ENCODE measurements at regions not wholly inside any gene's neighbourhood (a gene's known extent, or its start where the extent isn't known, plus 50 kb on each side); places are given as distances from the start of the nearest gene placed in this dataset.
"Not testable (repeated sequence)": the region's sequence is repeated elsewhere in the genome, so short reads cannot be mapped to it uniquely, and the experiment has no call there.

DNA sequence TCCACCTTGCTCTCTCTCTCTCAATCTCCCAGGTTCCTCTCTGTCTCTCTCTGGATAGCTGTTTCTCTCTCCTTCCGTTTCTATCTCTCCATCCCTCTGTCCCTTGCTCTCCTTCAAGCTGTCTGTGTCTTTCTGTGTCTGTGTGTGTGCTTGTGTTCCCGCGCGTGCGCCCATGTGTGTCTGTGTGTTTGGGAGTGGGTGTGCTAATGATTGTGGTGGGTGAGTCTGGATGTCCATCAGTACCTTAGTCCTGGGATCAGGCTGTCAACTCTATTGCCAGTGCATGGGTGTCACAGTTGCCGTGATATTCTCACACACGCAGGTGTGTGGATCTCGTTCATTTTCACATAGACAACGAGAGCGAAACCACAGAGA lies 1380.6 kb upstream of the DEFB115 start:
- Histone ChIP-seq H3K36me3 (no peaks in the 10 kb centered on the region), H3K9me3 (peaks cover 0 to 54% (median 31%) of the 10 kb centered on the region in 3 donors), H3K4me1 (no peaks in the 10 kb centered on the region), H3K4me3 (no peak overlapping the region), H3K27ac (no peak overlapping the region), H3K27me3 (peaks cover 0 to 8% (median 0%) of the 10 kb centered on the region in 4 donors)
- intact Hi-C loops (cut with DNase I) = loop anchor here (10.0 kb wide), 1 partner anchor 762 kb away; no protein-coding TSS in a partner anchor
- DNase-seq = no peak
- 71 to 89% methylated on average over 10 of the region's 10 CpGs for WGBS, 2 donors
- no peak for TF ChIP-seq POLR2A (IDR thresholded peaks at IDR 0.05)
- TF ChIP-seq, protein P1, sequence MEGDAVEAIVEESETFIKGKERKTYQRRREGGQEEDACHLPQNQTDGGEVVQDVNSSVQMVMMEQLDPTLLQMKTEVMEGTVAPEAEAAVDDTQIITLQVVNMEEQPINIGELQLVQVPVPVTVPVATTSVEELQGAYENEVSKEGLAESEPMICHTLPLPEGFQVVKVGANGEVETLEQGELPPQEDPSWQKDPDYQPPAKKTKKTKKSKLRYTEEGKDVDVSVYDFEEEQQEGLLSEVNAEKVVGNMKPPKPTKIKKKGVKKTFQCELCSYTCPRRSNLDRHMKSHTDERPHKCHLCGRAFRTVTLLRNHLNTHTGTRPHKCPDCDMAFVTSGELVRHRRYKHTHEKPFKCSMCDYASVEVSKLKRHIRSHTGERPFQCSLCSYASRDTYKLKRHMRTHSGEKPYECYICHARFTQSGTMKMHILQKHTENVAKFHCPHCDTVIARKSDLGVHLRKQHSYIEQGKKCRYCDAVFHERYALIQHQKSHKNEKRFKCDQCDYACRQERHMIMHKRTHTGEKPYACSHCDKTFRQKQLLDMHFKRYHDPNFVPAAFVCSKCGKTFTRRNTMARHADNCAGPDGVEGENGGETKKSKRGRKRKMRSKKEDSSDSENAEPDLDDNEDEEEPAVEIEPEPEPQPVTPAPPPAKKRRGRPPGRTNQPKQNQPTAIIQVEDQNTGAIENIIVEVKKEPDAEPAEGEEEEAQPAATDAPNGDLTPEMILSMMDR (IDR thresholded peaks at IDR 0.05) = no peak

DNA sequence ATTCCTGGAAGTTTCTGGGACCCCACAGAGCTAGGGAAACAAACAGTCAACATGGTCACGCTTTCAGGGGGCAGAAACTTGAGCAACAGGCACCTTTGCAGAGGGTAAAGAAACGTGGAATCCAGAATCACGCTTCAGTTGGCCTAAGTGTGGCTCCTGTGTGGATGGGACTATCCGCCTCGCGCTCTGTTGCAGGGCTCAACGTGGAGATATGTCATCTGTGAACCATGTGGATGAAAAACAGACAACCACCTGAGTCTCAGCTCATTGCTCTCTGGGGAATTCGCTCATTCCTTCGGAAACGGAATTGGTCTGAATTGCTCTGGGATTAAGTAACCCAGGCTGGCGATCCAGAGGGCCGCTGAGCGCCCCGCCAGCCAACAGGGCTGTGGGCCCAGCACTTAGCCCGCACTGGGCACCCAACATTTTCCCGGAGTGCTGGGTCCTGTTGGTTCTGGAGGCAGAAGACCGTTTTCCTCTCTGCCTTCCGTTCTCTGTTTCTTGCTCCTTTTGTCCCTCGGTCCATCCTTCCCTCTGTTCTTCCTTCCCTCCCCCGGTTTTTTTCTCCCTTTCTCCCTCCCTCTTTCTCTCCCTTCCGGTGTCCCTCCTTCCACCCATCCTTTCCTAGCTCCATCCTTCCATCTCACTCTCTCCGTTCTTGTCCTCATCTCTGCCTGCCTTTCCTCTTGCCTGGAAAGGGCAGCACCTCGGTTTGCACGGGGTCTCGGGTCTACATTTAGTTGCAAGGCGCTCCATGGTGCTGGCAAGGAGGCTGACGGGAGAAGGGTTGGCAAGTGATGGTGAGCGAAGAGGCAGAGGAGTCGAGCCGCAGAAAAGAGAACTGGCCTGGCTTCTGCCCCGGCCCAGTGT lies 1379.8 kb upstream of the DEFB115 start:
- WGBS, 2 donors = 57 to 69% methylated on average over 29 to 30 of the region's 31 CpGs
- H3K4me1 ChIP-seq, H3K27ac ChIP-seq, DNase-seq, H3K27me3 ChIP-seq, H3K36me3 ChIP-seq: not testable (repeated sequence)
- peaks cover 0 to 54% (median 31%) of the 10 kb centered on the region in 3 donors for H3K9me3 ChIP-seq
- intact Hi-C loops (cut with DNase I) = loop anchor here (10.0 kb wide), 1 partner anchor 763 kb away; no protein-coding TSS in a partner anchor
- peak overlapping the region in 1 of 4 donors; percentile 32 for H3K4me3 ChIP-seq

DNA sequence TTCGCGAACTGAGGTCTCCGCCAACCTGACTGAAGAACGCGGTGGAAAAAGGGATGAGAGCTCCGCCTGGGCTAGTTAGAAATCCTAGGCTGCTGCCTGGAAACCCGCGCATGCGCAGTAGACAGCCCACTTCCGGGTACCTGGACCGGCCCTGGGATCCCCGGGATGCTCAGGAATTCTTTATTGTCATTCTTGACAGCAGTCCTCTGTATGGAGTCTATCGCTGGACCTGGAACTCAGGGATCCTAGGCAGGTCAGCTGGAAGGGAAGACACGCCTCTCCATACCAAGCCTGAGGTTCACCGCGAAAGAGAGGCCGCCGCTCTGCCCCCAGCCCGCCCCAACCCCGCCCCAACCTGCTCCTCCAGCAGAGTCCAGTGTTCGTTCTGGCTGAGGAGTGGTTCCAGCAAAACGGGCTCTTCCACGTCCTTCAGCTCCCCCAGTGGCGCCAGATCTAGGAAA lies 1379.2 kb upstream of the DEFB115 start:
- intact Hi-C loops (cut with DNase I) = loop anchor here (10.0 kb wide), 1 partner anchor 764 kb away; no protein-coding TSS in a partner anchor
- WGBS, 2 donors = 54 to 64% methylated on average over 20 to 22 of the region's 24 CpGs

DNA sequence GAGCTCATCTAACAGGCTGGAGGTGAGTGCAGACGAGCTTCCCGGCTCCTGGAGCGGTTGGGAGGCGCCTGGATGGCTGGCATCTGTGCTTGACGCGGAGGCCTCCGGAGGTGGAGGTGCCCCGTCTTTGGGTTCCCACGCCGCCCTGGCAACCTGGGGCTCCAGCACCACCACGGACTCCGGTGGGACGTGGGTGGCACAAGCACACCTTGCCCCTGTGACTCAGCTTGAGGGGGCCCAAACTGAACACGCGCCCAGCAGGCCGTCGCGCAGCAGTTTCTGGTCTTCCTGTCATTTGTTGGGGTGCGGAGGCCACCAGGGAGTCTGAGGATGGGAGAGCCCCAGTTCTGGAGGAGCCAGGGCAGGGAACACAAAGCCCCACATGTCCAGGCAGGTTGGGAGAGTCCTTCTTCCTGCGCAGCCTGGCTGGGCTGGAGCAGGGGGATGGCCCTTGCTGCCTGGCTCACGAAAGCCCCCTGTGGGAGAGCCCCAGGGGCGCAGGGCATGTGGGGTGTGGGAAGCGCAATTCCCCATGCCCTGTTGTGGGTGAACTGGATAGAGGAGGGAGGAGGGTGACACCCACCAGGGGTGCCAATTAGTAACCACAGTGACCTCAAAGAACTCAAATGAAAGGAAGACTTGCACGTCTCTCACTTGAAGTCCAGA lies 1378.6 kb upstream of the DEFB115 start:
- no peak for DNase-seq
- Histone ChIP-seq H3K4me1 (no peaks in the 10 kb centered on the region), H3K36me3 (no peaks in the 10 kb centered on the region), H3K27ac (no peak overlapping the region), H3K27me3 (peaks cover 0 to 3% (median 0%) of the 10 kb centered on the region in 4 donors), H3K4me3 (peak overlapping the region in 1 of 4 donors; percentile 32), H3K9me3 (peaks cover 0 to 50% (median 27%) of the 10 kb centered on the region in 3 donors)
- 63 to 78% methylated on average over 8 to 14 of the region's 24 CpGs for WGBS, 2 donors
- intact Hi-C loops (cut with DNase I) = loop anchor here (10.0 kb wide), 1 partner anchor 764 kb away; no protein-coding TSS in a partner anchor
- TF ChIP-seq POLR2A (IDR thresholded peaks at IDR 0.05) = no peak
- TF ChIP-seq, protein P1 (IDR thresholded peaks at IDR 0.05) = no peak

More for the DNA sequence above, 1379.2 kb upstream of the DEFB115 start:
- Histone ChIP-seq H3K36me3 (no peaks in the 10 kb centered on the region), H3K4me1 (no peaks in the 10 kb centered on the region), H3K4me3 (peak overlapping the region in 1 of 4 donors; percentile 32), H3K27ac (no peak overlapping the region), H3K27me3 (peaks cover 0 to 8% (median 0%) of the 10 kb centered on the region in 4 donors), H3K9me3 (peaks cover 0 to 54% (median 31%) of the 10 kb centered on the region in 3 donors)
- DNase-seq = no peak
- TF ChIP-seq, protein P1 (IDR thresholded peaks at IDR 0.05) = no peak
- no peak for TF ChIP-seq POLR2A (IDR thresholded peaks at IDR 0.05)

GRCh38 chr20:29881107-29881506 lies 1376.4 kb upstream of the DEFB115 start:
- H3K4me3 ChIP-seq; intact Hi-C loops (cut with DNase I); DNase-seq; H3K36me3 ChIP-seq; H3K4me1 ChIP-seq; H3K27me3 ChIP-seq; H3K27ac ChIP-seq: not testable (repeated sequence)
- WGBS, 2 donors = 67 to 89% methylated on average over 1 of the region's 1 CpG
- peaks cover 0 to 32% (median 15%) of the 10 kb centered on the region in 3 donors for H3K9me3 ChIP-seq

GRCh38 chr20:29883514-29884219 lies 1373.8 kb upstream of the DEFB115 start:
- H3K4me3 ChIP-seq; intact Hi-C loops (cut with DNase I); H3K4me1 ChIP-seq; H3K27me3 ChIP-seq; H3K36me3 ChIP-seq; H3K27ac ChIP-seq; DNase-seq: not testable (repeated sequence)
- WGBS, 2 donors = 66 to 75% methylated on average over 13 of the region's 13 CpGs
- peaks cover 0 to 14% (median 3%) of the 10 kb centered on the region in 3 donors for H3K9me3 ChIP-seq

DNA sequence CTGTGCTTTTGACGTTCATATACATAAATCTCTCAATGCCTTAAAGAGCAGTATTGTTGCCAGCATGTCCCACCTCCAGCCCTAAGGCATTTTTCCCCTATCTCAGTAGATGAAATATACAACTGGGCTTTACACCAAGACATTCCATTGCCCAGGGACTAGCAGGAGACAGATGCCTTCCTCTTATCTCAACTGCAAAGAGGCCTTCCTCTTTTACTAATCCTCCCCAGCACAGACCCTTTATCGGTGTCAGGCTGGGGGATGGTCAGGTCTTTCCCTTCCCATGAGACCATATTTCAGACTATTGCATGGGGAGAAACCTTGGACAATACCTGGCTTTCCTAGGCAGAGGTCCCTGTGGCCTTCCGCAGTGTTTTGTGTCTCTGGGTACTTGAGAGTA lies 1373.1 kb upstream of the DEFB115 start:
- intact Hi-C loops (cut with DNase I); H3K4me3 ChIP-seq; H3K27ac ChIP-seq; H3K9me3 ChIP-seq; H3K27me3 ChIP-seq; H3K4me1 ChIP-seq; H3K36me3 ChIP-seq; DNase-seq: not testable (repeated sequence)
- 73 to 85% methylated on average over 3 of the region's 3 CpGs for WGBS, 2 donors

DNA sequence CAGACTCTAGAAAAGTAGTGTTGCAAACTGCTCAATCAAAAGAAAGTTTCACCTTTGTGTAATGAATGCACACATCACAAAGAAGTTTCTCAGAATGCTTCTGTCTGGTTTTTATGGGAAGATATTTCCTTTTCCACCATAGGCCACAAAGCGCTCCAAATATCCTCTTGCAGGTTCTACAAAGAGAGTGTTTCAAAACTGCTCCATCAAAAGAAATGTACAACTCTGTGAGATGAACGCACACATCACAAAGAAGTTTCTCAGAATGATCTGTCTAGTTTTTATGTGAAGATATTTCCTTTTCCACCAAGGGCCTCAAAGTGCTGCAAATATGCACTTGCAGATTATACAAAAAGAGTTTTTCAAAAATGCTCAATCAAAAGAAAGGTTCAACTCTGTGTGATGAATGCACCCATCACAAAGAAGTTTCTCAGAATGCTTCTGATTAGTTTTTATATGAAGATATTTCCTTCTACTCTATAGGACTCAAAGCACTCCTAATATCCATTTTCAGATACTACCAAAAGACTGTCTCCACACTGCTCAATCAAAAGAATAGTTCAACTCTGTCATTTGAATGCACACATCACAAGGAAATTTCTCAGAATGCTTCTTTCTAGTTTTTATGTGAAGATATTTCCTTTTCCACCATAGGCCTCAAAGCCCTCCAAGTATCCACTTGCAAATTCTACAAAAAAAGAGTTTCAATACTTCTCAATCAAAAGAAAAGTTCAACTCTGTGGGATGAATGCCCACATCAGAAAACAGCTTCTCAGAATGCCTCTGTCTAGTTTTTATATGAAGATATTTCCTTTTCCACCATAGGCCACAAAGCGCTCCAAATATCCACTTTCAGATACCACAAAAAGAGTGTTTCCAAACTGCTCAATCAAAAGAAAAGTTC lies 1371.9 kb upstream of the DEFB115 start:
- H3K27ac ChIP-seq; DNase-seq; H3K9me3 ChIP-seq; H3K4me3 ChIP-seq; H3K4me1 ChIP-seq; H3K27me3 ChIP-seq; intact Hi-C loops (cut with DNase I); H3K36me3 ChIP-seq: not testable (repeated sequence)
- WGBS, 2 donors = 30 to 39% methylated on average over 2 to 3 of the region's 3 CpGs
